ENCODE measurements at regions not wholly inside any gene's neighbourhood (a gene's known extent, or its start where the extent isn't known, plus 50 kb on each side); places are given as distances from the start of the nearest gene placed in this dataset.

- no peak overlapping the region for H2AFZ ChIP-seq (ENCODE audit: low read length)
- TF ChIP-seq EZH2 (IDR thresholded peaks at IDR 0.05; ENCODE audit: borderline replicate concordance, low read length) (no peak), CTCF (IDR thresholded peaks at IDR 0.05; ENCODE audit: low read length) (no peak)
- no peak overlapping the region for H3K4me3 ChIP-seq (ENCODE audit: low read depth, low read length, poor library complexity, severe bottlenecking)
- no peaks in the 10 kb centered on the region for H3K79me2 ChIP-seq (ENCODE audit: insufficient read depth, low read length)
- no peaks in the 10 kb centered on the region for H3K36me3 ChIP-seq (ENCODE audit: insufficient read depth, low read length)
- no peaks in the 10 kb centered on the region for H3K9me3 ChIP-seq (ENCODE audit: low read length)
- no peaks in the 10 kb centered on the region for H3K9me2 ChIP-seq (ENCODE audit: low read depth, low read length)
- no peaks in the 10 kb centered on the region for H4K20me1 ChIP-seq (ENCODE audit: insufficient read depth, low read length)
- no peaks in the 10 kb centered on the region for H3K4me1 ChIP-seq (ENCODE audit: insufficient read depth, low read length, severe bottlenecking)
- no peak overlapping the region for H3K27ac ChIP-seq (ENCODE audit: low read depth, low read length, poor library complexity, severe bottlenecking)
- no peak overlapping the region for H3K9ac ChIP-seq (ENCODE audit: low read length)
- no peak overlapping the region for H3K4me2 ChIP-seq (ENCODE audit: low read length)
- H3F3A ChIP-seq (ENCODE audit: insufficient read depth, low read length), result no peaks in the 10 kb centered on the region
- no peaks in the 10 kb centered on the region for H3K27me3 ChIP-seq (ENCODE audit: insufficient read depth, low read length)
Measured at GRCh38 chr5:174852143-174852542, 127.8 kb downstream of the MSX2 start.

- no peaks in the 10 kb centered on the region for H3K36me3 ChIP-seq (ENCODE audit: insufficient read depth, low read length)
- TF ChIP-seq CTCF (IDR thresholded peaks at IDR 0.05; ENCODE audit: low read length) (no peak), EZH2 (IDR thresholded peaks at IDR 0.05; ENCODE audit: borderline replicate concordance, low read length) (no peak)
- H3K79me2 ChIP-seq (ENCODE audit: insufficient read depth, low read length), result no peaks in the 10 kb centered on the region
- no peak overlapping the region for H3K4me3 ChIP-seq (ENCODE audit: low read depth, low read length, poor library complexity, severe bottlenecking)
- H3F3A ChIP-seq (ENCODE audit: insufficient read depth, low read length), result no peaks in the 10 kb centered on the region
- H3K27ac ChIP-seq (ENCODE audit: low read depth, low read length, poor library complexity, severe bottlenecking), result no peak overlapping the region
- H3K4me1 ChIP-seq (ENCODE audit: insufficient read depth, low read length, severe bottlenecking), result no peaks in the 10 kb centered on the region
- H3K9me2 ChIP-seq (ENCODE audit: low read depth, low read length), result no peaks in the 10 kb centered on the region
- H3K9ac ChIP-seq (ENCODE audit: low read length), result no peak overlapping the region
- H4K20me1 ChIP-seq (ENCODE audit: insufficient read depth, low read length), result no peaks in the 10 kb centered on the region
- no peak overlapping the region for H2AFZ ChIP-seq (ENCODE audit: low read length)
- no peaks in the 10 kb centered on the region for H3K9me3 ChIP-seq (ENCODE audit: low read length)
- H3K4me2 ChIP-seq (ENCODE audit: low read length), result no peak overlapping the region
- no peaks in the 10 kb centered on the region for H3K27me3 ChIP-seq (ENCODE audit: insufficient read depth, low read length)
Measured at GRCh38 chr5:174850565-174851169, 126.3 kb downstream of the MSX2 start.

- H3K4me2 ChIP-seq (ENCODE audit: low read length), result no peak overlapping the region
- H3K79me2 ChIP-seq (ENCODE audit: insufficient read depth, low read length), result no peaks in the 10 kb centered on the region
- no peaks in the 10 kb centered on the region for H4K20me1 ChIP-seq (ENCODE audit: insufficient read depth, low read length)
- H3K4me1 ChIP-seq (ENCODE audit: insufficient read depth, low read length, severe bottlenecking), result no peaks in the 10 kb centered on the region
- no peaks in the 10 kb centered on the region for H3F3A ChIP-seq (ENCODE audit: insufficient read depth, low read length)
- TF ChIP-seq EZH2 (IDR thresholded peaks at IDR 0.05; ENCODE audit: borderline replicate concordance, low read length), result no peak
- TF ChIP-seq CTCF (IDR thresholded peaks at IDR 0.05; ENCODE audit: low read length), result no peak
- H3K4me3 ChIP-seq (ENCODE audit: low read depth, low read length, poor library complexity, severe bottlenecking), result no peak overlapping the region
- no peaks in the 10 kb centered on the region for H3K36me3 ChIP-seq (ENCODE audit: insufficient read depth, low read length)
- H3K27ac ChIP-seq (ENCODE audit: low read depth, low read length, poor library complexity, severe bottlenecking), result no peak overlapping the region
- H3K9ac ChIP-seq (ENCODE audit: low read length), result no peak overlapping the region
- no peak overlapping the region for H2AFZ ChIP-seq (ENCODE audit: low read length)
- no peaks in the 10 kb centered on the region for H3K9me3 ChIP-seq (ENCODE audit: low read length)
- H3K9me2 ChIP-seq (ENCODE audit: low read depth, low read length), result no peaks in the 10 kb centered on the region
- H3K27me3 ChIP-seq (ENCODE audit: insufficient read depth, low read length), result no peaks in the 10 kb centered on the region
Measured at GRCh38 chr5:174849426-174849825, 125.0 kb downstream of the MSX2 start.

Measured in OCI-LY1 (cell line).